Stomach (tissue), 8 donors: ENCODE measurements at regions not wholly inside any gene's neighbourhood (a gene's known extent, or its start where the extent isn't known, plus 50 kb on each side); places are given as distances from the start of the nearest gene placed in this dataset.

ENCODE experiments used
- DNase-seq, 2 donors: peaks; one replicate each; pipeline versions ENCODE4 v3.0.0 to v3.0.0-alpha.2; 2013 to 2019
- H3K27ac ChIP-seq, 5 donors: fragments of 200-600 bp in 4 of 5; sonication (generic) in 4 of 5; one replicate each; pipeline ENCODE4 v1.5.1; 2013 to 2019; ENCODE audit warnings: mild to moderate bottlenecking in 1 of 5, moderate library complexity in 1 of 5
- H3K27me3 ChIP-seq, 3 donors: fragments of 200-600 bp; sonication (generic); one replicate each; pipeline ENCODE4 v1.5.1; 2017 to 2019; ENCODE audit warnings: mixed run types in 1 of 3
- H3K36me3 ChIP-seq, 4 donors: fragments of 200-600 bp; sonication (generic); 1 replicate in 3 of 4; 2 replicates in 1 of 4; pipeline ENCODE4 v1.5.1; 2016 to 2019
- H3K4me1 ChIP-seq, 4 donors: fragments of 200-600 bp; sonication (generic); one replicate each; pipeline ENCODE4 v1.5.1; 2016 to 2019
- H3K4me3 ChIP-seq, 4 donors: fragments of 200-600 bp; sonication (generic) in 3 of 4; one replicate each; pipeline ENCODE4 v1.5.1; 2016 to 2019; ENCODE audit warnings: mild to moderate bottlenecking in 1 of 4
- H3K9me3 ChIP-seq, 4 donors: fragments of 200-600 bp; sonication (generic); one replicate each; pipeline ENCODE4 v1.5.1; 2016 to 2019
- CTCF ChIP-seq, 7 experiments: fragments of 450-650 bp in 4 of 7; fragments of 200-600 bp in 3 of 7; sonication (generic) in 3 of 7; IDR thresholded peaks; one replicate each; pipeline ENCODE4 v1.5.1; 2016 to 2019; ENCODE audit warnings: antibody characterized with exemption in 7 of 7, control low read depth in 2 of 7, mild to moderate bottlenecking in 1 of 7
- EP300 ChIP-seq: sonication (generic); formaldehyde crosslinking; IDR thresholded peaks from one replicate; pipeline ENCODE4 v1.6.1; 2017; ENCODE audit warnings: antibody characterized with exemption
- POLR2A ChIP-seq, 4 donors: fragments of 450-650 bp; IDR thresholded peaks; one replicate each; pipeline ENCODE4 v1.6.1; 2016; ENCODE audit warnings: antibody characterized with exemption in 4 of 4, control low read depth in 2 of 4, mild to moderate bottlenecking in 1 of 4, moderate library complexity in 1 of 4
- POLR2AphosphoS5 ChIP-seq, 3 donors: sonication (generic); formaldehyde crosslinking; IDR thresholded peaks; one replicate each; pipeline ENCODE4 v1.6.1; 2016; ENCODE audit warnings: antibody characterized with exemption in 3 of 3
- WGBS, 5 donors: extraction: QIAGEN DNeasy Blood & Tissue Kit in 3 of 5; methylation state at CpG; one replicate each; pipeline versions ENCODE4 v1.1.5 to v1.1.7; 2013 to 2018; 5-methylcytosine and 5-hydroxymethylcytosine counted together
- intact Hi-C: fragments of 100-400 bp; cut with DNase I; formaldehyde crosslinking; loops from one replicate; pipeline ENCODE4 v1.15.1; 2023; ENCODE audit warnings: low total_unique reads
- donor health status: healthy with polysubstance abuse.
- donor health status: Bipolar disorder and iron deficiency.
- donor health status: healthy.

- H3K4me3 ChIP-seq, result no peak overlapping the region
- H3K9me3 ChIP-seq, result no peaks in the 10 kb centered on the region
- H3K4me1 ChIP-seq, result no peaks in the 10 kb centered on the region
- no peak overlapping the region for H3K27ac ChIP-seq
- TF ChIP-seq POLR2AphosphoS5 (IDR thresholded peaks at IDR 0.05), result no peak
- no peak for TF ChIP-seq EP300
- TF ChIP-seq CTCF (IDR thresholded peaks at IDR 0.05), result no peak
- no peak for TF ChIP-seq POLR2A (IDR thresholded peaks at IDR 0.05)
- H3K27me3 ChIP-seq, result no peaks in the 10 kb centered on the region
- DNase-seq, result no peak
- H3K36me3 ChIP-seq, result no peaks in the 10 kb centered on the region
- WGBS, 5 donors, result 67 to 76% (median 71%) methylated on average over 2 of the region's 2 CpGs
- intact Hi-C loops, result no loop called here
Measured at GRCh38 chr4:189087971-189088370, 852.7 kb upstream of the FRG1 start.

GRCh38 chr4:189088780-189089179 lies 851.9 kb upstream of the FRG1 start:
- intact Hi-C loops, result no loop called here

GRCh38 chr4:189090174-189090814 lies 850.4 kb upstream of the FRG1 start:
- no peaks in the 10 kb centered on the region for H3K36me3 ChIP-seq
- WGBS, 5 donors, result 61 to 68% (median 63%) methylated on average over 2 of the region's 2 CpGs
- intact Hi-C loops, result no loop called here
- peak in 1 of 2 donors; percentile 30 for DNase-seq
- H3K27ac ChIP-seq, result no peak overlapping the region
- H3K4me1 ChIP-seq, result no peaks in the 10 kb centered on the region
- TF ChIP-seq EP300, result no peak
- TF ChIP-seq POLR2A (IDR thresholded peaks at IDR 0.05), result no peak
- no peak for TF ChIP-seq POLR2AphosphoS5 (IDR thresholded peaks at IDR 0.05)
- peak in 1 of 7 experiments; percentile 19 for TF ChIP-seq CTCF (IDR thresholded peaks at IDR 0.05)
- H3K27me3 ChIP-seq, result no peaks in the 10 kb centered on the region
- H3K4me3 ChIP-seq, result no peak overlapping the region
- no peaks in the 10 kb centered on the region for H3K9me3 ChIP-seq

More at GRCh38 chr4:189088780-189089179, 851.9 kb upstream of the FRG1 start:
- DNase-seq, result peak in 1 of 2 donors; percentile 20
- H3K4me3 ChIP-seq, result no peak overlapping the region
- no peaks in the 10 kb centered on the region for H3K27me3 ChIP-seq
- WGBS, 5 donors, result 46 to 59% (median 47%) methylated on average over 5 of the region's 5 CpGs
- no peak overlapping the region for H3K27ac ChIP-seq
- no peak for TF ChIP-seq POLR2A (IDR thresholded peaks at IDR 0.05)
- TF ChIP-seq CTCF (IDR thresholded peaks at IDR 0.05), result no peak
- no peak for TF ChIP-seq EP300
- no peak for TF ChIP-seq POLR2AphosphoS5 (IDR thresholded peaks at IDR 0.05)
- no peaks in the 10 kb centered on the region for H3K4me1 ChIP-seq
- no peaks in the 10 kb centered on the region for H3K9me3 ChIP-seq
- no peaks in the 10 kb centered on the region for H3K36me3 ChIP-seq

GRCh38 chr4:189092581-189092980 lies 848.1 kb upstream of the FRG1 start:
- WGBS, 5 donors, result 44 to 56% (median 50%) methylated on average over 4 of the region's 4 CpGs
- Histone ChIP-seq H3K27me3 (no peaks in the 10 kb centered on the region), H3K4me1 (no peaks in the 10 kb centered on the region), H3K9me3 (peaks cover 0 to 6% (median 0%) of the 10 kb centered on the region in 4 donors), H3K4me3 (no peak overlapping the region), H3K36me3 (no peaks in the 10 kb centered on the region), H3K27ac (no peak overlapping the region)
- TF ChIP-seq CTCF (IDR thresholded peaks at IDR 0.05) (no peak), POLR2A (IDR thresholded peaks at IDR 0.05) (no peak), POLR2AphosphoS5 (IDR thresholded peaks at IDR 0.05) (no peak), EP300 (no peak)
- DNase-seq, result no peak
- intact Hi-C loops, result no loop called here
